Tibial nerve (tissue), 4 donors: ENCODE measurements at regions not wholly inside any gene's neighbourhood (a gene's known extent, or its start where the extent isn't known, plus 50 kb on each side); places are given as distances from the start of the nearest gene placed in this dataset.

Source experiments
- CTCF ChIP-seq, 5 experiments: fragments of 200-600 bp in 3 of 5; fragments of 450-650 bp in 2 of 5; sonication (generic) in 3 of 5; IDR thresholded peaks; one replicate each; pipeline ENCODE4 v1.5.1; 2016 to 2019; ENCODE audit warnings: antibody characterized with exemption in 5 of 5, mild to moderate bottlenecking in 3 of 5, moderate library complexity in 2 of 5
- EP300 ChIP-seq, 2 donors: sonication (generic); formaldehyde crosslinking; IDR thresholded peaks; one replicate each; pipeline ENCODE4 v1.6.1; 2017; ENCODE audit warnings: antibody characterized with exemption in 2 of 2, mild to moderate bottlenecking in 1 of 2
- POLR2A ChIP-seq, 2 donors: fragments of 450-650 bp; IDR thresholded peaks; one replicate each; pipeline ENCODE4 v1.6.1; 2017; ENCODE audit warnings: antibody characterized with exemption in 2 of 2, mild to moderate bottlenecking in 2 of 2, moderate library complexity in 2 of 2

GRCh38 chr17:77688369-77688768 lies 270.1 kb upstream of the TNRC6C start:
- TF ChIP-seq CTCF (IDR thresholded peaks at IDR 0.05) (no peak), POLR2A (IDR thresholded peaks at IDR 0.05) (no peak), EP300 (IDR thresholded peaks at IDR 0.05) (no peak)
